Fibroblast of skin of right biceps (primary cell): ENCODE measurements at regions not wholly inside any gene's neighbourhood (a gene's known extent, or its start where the extent isn't known, plus 50 kb on each side); places are given as distances from the start of the nearest gene placed in this dataset.

Experiments
- DNase-seq: peaks from one replicate; pipeline ENCODE4 v3.0.0-alpha.2; 2013

DNA sequence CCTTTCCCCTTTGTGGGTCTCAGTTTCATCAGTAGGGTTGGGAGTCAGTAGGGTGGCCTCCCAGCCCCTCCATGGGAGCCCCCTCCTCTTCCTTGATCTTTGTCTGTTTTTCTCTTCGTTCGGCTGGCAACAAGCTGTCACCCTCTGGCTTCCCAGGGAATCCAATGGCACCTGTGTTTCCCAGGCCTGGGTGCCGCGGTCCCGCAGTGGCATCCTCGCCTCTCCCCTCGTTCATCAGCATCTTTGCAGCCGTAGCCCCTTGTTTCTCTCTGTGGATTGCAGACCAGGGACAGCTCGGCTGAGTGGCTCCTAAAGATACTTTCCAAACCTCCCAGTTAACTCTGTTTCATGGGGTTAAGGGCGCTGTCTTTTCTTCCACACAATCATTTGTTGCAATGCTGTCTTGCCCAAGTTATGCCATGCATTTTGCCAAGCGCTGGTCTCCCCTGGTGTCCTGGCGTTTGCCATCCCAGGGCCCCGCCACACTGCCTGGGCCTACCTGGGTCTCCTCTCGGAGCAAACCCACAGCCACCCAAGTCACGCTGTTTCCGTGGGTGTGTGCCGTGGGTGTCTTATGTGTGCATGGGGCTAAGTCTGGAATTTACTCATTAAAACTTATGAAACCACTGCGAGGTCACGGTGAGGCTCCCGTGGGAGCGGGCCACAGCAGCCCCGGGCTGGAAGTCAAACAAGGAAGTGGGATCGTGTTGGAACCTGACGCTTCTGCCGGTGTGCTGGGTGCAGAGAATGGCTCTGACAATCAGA lies 189.4 kb upstream of the SHH start:
- no peak for DNase-seq

- DNase-seq = no peak
These were observed 188.5 kb upstream of the SHH start for GRCh38 chr7:156000601-156001396.

DNA sequence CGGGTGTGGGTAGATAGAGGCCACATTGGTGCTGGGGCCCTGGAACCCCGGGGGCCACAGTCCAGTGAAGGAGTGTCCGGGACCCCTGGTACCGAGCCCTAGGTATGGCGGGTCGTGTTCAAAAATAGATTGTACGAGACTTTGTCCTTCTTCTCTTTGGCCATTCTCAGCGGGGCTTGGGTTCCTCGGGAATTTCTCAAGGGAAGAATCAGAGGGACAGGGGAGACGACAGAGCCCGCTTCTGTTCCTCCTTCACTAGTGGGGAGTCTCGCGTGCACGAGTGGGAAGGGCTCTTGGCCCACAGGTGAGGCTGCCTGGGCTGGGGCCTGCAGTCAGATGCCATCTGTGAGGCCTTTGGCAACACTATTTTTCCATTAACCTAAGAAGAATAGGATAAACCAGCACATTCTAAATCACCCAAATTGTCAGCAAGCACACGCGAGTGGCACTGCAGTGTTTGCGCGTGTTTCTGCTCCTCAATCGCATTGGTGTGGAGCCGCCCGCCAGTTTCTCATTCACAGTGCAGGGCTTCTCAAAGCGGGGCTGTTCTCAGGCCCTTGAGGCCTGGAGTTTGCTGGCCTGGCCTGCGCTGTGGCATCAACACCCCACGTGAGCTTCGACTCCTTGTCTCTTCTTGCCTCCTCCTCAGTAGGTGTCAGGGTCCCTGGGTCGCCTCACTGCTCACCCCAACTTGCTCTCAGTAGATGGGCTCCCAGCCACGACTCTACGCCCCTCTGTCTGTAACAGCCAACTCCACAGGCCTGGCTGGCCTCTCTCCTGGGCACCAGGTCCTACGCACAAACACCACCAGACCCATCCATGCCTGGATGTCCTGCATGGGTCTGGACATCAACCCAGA lies 187.6 kb upstream of the SHH start:
- DNase-seq = no peak

- no peak for DNase-seq
These were observed 186.7 kb upstream of the SHH start for GRCh38 chr7:155998766-155999630.

DNA sequence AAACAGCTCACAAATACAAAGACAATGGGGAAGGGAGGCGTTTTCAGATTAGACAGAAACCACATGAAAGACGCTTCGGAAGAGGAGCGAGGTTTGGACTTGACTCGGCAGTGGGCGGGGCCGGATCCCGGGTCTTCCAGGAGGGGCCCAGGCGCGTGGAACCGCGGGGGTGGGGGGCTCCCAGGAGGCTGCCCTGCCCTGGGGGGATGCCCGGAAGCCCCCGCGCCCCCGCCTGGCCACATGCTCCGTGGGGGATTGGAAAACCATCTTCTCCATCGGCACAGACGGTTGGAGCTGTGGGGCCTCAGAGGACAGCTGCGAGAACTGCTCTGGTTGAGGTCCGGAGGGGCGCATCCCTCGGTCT lies 186.0 kb upstream of the SHH start:
- no peak for DNase-seq

GRCh38 chr7:155997431-155998327 lies 185.4 kb upstream of the SHH start:
- no peak for DNase-seq

DNA sequence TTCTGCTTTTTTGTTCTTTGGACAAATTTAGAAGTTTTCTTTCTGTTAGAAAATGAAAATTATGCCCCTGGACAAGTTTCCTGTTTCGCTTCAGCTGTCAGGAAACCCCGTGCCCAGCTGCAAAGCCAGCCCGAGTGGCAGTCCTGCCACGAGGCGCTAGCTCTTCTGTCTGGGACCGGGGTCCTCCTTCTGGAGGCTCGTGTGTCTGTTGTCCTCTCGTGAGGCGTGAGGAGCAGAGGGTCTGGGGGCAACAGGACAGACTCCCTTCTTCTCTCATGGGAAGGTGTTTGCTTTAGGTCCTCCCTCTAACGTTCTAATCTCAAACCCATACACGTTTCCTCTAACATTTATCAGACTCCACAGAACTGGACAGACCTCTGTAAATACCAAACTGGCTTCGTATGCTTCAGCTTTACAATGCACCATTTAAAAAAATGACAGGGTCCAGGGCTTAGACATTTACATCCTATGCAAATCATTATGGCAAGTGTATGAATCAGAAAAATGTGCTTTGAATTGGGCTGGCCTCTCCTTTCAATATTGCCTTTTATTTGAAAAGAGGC lies 184.5 kb upstream of the SHH start:
- DNase-seq = no peak

DNA sequence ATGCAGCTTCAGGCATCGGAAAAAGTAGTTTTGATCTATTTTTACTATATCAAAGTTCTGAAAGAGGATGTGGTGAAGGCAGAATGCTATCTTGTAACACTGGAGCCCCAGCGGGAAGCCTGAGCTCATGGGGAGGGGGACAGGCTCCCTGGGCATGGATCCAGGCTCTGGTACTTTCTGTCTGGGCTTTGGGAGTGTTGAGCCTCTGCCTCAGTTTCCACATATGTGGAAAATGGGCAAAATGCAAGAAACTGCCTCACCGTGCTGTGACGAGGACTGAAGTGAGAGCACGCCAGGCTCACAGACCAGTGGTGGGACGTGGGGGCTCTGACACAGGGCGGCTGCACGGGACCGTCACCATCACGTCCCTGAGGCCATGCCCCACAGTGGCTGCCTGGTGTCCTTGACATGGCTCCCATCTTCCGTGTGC lies 182.9 kb upstream of the SHH start:
- DNase-seq = no peak

GRCh38 chr7:155994279-155994811 lies 182.1 kb upstream of the SHH start:
- DNase-seq = no peak

GRCh38 chr7:155993420-155994278 lies 181.4 kb upstream of the SHH start:
- DNase-seq = no peak

GRCh38 chr7:155992974-155993373 lies 180.7 kb upstream of the SHH start:
- no peak for DNase-seq

DNA sequence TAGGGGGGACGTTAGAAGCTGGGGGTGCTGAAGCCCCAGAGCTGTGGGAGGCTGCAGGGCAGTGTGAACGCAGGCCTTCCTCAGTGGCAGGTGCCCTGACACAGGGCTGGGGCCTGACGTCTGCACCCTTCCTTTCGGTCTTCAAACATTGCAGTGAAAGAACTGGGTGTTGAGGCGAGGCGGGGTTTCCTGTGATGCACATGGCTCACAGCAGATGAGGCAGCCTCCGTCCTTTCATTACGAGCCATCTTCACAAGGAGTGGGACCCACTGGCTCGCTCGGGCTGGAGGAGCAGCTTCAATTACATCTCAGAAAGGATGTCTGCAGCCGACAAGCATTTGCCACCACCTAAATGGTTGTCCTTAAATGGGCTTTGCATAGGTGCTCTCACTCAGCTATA lies 180.3 kb upstream of the SHH start:
- DNase-seq = no peak

- no peak for DNase-seq
These were observed 179.8 kb upstream of the SHH start for GRCh38 chr7:155992107-155992506.

DNA sequence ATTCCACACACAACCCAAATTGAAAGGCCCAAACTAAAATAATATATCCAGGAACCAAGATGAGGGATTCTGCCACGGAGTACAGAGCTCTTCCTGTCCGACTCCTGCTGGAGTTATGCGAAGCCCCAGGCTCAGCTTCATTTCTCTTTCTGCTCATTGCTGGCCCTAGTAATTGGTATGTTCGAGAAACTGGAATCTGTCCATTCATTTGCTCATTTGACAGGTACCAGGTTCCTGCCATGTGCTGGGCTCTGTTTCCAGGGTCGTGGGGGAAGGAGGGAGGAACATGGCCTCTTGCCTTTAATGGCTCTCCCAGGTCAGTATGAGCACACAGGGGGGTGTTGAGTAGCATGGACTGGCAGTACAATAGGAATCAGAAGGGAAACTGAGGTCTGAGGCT lies 179.2 kb upstream of the SHH start:
- DNase-seq = no peak

DNA sequence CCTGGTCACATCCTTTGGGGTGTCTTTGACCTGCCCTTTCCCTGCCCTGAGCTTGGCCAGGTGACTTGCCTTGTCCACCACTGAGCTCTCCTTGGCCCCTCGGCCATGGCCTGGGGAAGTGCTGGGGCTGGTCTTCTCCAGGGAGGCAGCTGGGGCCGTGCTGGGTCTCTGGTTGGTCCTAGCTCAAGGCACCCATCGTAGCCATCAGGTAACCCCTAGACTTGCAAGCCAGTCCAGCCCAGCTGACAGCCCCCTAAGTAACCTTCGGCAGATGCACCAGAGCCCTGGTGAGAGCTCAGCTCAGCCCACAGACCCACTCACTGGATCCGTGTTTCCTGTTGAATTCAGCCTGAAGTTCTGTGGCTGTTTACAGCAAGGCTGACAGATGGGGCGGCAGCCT lies 176.2 kb upstream of the SHH start:
- no peak for DNase-seq

- DNase-seq = no peak
These were observed 175.5 kb upstream of the SHH start for GRCh38 chr7:155987681-155988235.

DNA sequence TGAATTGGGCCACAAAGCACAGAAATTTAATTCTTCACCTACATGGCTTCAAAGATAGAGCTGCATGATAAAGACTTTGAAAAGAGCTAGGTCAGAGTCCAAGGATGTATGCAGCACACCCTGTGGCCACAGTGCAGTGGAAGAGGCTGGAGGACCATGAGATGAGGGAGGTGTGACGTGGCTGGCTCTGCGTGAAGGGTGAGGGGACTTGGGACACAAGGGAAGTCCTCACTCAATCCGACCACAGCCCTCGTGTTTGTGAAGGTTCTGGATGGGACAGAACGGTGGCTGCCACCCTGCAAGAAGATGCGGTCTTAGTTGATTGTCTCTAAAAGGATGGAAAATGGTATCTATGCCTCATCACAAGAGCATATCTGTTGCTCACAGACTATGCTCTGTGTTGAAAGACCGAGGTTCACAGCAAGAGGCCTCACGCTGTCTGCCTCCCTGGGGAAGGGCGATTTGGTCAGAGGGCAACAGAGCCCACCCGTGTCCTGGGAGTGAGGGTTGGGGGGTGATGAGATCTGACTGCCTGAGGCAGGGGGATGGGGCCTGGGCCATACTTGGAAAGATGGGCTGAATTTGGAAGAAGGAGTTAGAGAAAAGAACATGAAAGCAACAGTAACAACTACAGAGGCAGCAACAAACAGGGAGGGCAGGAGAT lies 174.4 kb upstream of the SHH start:
- DNase-seq = no peak

DNA sequence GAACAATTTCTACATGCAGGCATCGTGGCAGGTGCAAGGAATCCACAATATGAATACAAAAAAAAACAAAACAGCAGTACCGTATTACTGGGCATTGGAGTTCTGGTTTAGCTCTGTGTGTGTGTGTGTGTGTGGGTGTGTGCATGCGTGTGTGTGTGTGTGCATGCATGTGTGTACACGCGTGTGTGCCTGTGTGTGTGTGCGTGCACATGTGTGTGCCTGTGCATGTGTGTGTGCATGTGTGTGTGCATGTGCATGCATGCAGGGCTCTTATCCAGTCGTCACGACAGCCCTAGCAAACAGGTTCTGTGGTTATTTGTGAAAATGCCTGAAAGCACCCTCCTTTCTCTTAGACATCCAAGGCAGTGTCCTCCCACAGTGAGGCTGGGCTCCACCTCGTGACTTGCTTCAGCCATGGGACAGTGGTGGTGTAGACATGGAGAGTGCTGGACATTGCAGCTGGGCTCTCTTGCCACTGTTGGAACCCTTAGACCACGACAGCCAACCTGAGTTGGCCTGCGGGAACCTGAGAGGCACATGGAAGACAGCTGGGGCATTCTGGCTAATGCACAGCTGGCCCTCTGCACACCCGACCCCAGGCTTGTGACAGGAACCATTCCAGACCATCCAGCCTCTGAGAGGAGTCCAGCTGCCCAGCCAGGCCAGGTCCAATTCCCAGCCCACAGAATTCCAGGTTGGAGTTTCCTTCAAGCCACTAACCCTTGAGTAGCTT lies 173.4 kb upstream of the SHH start:
- DNase-seq = no peak
